Kidney epithelial cell (primary cell): ENCODE measurements at regions not wholly inside any gene's neighbourhood (a gene's known extent, or its start where the extent isn't known, plus 50 kb on each side); places are given as distances from the start of the nearest gene placed in this dataset.

ENCODE experiments used
- DNase-seq: peaks from one replicate; pipeline ENCODE4 v3.0.0-alpha.2; 2010; ENCODE audit warnings: low read depth
- H3K27me3 ChIP-seq: 2 replicates; pipeline ENCODE4 v1.6.0; 2011; ENCODE audit warnings: low read length; ENCODE audit not compliant: control insufficient read depth, insufficient read depth
- H3K36me3 ChIP-seq: 2 replicates; pipeline ENCODE4 v1.5.1; 2011; ENCODE audit warnings: low read length; ENCODE audit not compliant: control insufficient read depth, insufficient read depth
- H3K4me3 ChIP-seq: 2 replicates; pipeline ENCODE4 v1.5.1; 2011; ENCODE audit warnings: low read depth, mild to moderate bottlenecking, control low read depth, low read length
- CTCF ChIP-seq: IDR thresholded peaks from 2 replicates; pipeline ENCODE4 v1.5.1; 2011; ENCODE audit warnings: mild to moderate bottlenecking, moderate library complexity, low read length, control low read depth, inconsistent platforms; ENCODE audit not compliant: insufficient read depth, poor library complexity, severe bottlenecking

DNA sequence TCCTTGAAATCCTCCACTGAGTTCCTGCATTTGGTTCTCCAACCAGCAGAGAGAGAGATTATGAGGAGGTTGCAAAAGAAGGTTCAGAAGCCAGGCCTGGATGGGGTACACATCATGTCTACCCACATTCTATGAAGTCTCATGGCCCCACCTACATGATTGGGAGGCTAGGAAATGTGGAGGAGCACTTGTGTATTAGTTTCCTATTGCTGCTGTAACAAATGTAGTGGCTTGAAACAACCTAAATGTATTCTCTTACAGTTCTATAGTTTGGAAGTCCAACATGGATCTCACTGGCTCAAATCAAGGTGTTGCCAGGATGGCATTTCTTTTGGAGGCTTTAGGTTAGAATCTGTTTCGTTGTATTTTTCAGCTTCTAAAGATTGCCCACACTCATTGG, 134.2 kb upstream of the ZNF648 start:
- no peaks in the 10 kb centered on the region for H3K36me3 ChIP-seq
- DNase-seq = no peak
- H3K4me3 ChIP-seq = no peak overlapping the region
- peaks cover 2% of the 10 kb centered on the region for H3K27me3 ChIP-seq
- TF ChIP-seq CTCF = no peak

DNA sequence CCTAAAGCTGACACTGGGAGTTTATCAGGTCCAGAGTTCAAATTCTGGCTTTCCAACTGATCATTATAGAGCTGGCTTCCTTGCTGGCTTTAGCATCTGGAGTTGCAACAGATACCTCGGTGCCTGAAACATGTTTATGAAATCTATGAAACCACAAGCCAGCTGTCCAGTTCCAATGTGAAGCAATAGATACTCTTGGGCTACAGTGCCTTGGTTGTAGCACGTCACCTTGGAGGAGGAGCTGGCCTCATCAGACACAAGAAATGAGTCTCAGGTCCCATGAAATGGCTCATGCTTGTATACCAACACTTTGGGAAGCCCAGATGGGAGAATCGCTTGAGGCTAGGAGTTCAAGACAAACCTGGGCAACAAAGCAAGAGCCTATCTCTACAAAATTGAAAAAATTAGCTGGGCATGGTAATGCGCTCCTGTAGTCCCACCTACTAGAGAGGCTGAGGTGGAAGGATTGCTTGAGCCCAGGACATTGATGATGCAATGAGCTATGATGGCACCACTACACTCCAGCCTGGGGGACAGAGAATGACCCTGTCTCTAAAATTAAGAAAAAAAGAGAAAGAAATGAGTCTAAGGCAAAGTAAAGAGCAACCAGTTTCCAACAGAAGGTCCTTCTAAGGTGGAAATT, 132.5 kb upstream of the ZNF648 start:
- TF ChIP-seq CTCF = no peak
- H3K27me3 ChIP-seq = peaks cover 2% of the 10 kb centered on the region
- no peak for DNase-seq
- H3K4me3 ChIP-seq = no peak overlapping the region
- H3K36me3 ChIP-seq = no peaks in the 10 kb centered on the region

DNA sequence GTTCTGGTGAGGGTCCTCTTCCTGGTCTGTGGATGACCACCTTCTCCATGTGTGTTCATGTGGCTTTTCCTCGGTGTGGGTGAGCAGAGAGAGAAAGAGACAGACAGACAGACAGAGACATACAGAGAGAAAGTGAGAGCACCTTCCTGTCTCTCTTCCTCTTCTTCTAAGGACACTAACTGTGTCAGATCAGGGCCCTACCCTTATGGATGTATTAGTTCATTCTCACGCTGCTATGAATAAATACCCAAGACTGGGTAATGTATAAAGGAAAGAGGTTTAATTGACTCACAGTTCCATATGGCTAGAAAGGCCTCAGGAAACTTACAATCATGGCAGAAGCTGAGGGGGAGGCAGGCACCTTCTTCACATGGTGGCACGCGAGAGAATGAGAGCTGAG, 131.5 kb upstream of the ZNF648 start:
- DNase-seq = no peak
- Histone ChIP-seq H3K4me3 (no peak overlapping the region), H3K36me3 (no peaks in the 10 kb centered on the region), H3K27me3 (peaks cover 2% of the 10 kb centered on the region)
- TF ChIP-seq CTCF = no peak

GRCh38 chr1:182192215-182192614, 130.7 kb upstream of the ZNF648 start:
- no peak for DNase-seq
- H3K4me3 ChIP-seq = no peak overlapping the region

GRCh38 chr1:182191381-182192115, 130.0 kb upstream of the ZNF648 start:
- Histone ChIP-seq H3K27me3 (peaks cover 2% of the 10 kb centered on the region), H3K4me3 (no peak overlapping the region), H3K36me3 (no peaks in the 10 kb centered on the region)
- DNase-seq = no peak
- no peak for TF ChIP-seq CTCF

More at GRCh38 chr1:182192215-182192614, 130.7 kb upstream of the ZNF648 start:
- Histone ChIP-seq H3K36me3 (no peaks in the 10 kb centered on the region), H3K27me3 (peaks cover 2% of the 10 kb centered on the region)
- no peak for TF ChIP-seq CTCF
